ENCODE measurements at regions not wholly inside any gene's neighbourhood (a gene's known extent, or its start where the extent isn't known, plus 50 kb on each side); places are given as distances from the start of the nearest gene placed in this dataset.

DNA sequence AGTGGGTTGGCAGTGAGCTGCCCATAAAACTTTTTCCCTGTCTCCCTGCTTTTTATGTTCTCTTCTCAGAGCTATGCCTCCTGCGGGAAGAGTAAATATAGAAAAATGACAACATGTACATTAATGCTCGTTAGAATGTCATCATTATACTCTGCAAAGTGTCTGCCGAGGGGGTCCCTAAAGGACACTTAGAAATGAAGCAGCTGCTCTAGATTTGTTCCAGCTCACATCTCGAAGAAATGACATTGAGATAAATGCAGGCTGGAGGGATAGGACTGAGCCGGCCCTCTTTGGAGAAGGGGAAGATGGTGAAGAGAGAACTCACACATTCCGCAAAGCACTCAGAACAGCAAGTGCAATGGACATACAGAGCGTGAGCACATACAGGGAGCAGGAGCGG, 240.0 kb downstream of the NXPE2 start:
- SMC1A ChIA-PET (ENCODE audit: uncharacterized antibody, unreplicated experiment): no interaction called here
- Histone ChIP-seq H4K20me1 (ENCODE audit: control insufficient read depth, insufficient read depth) (no peaks in the 10 kb centered on the region), H3K79me2 (ENCODE audit: control insufficient read depth, insufficient read depth, low read length) (no peaks in the 10 kb centered on the region), H3K4me1 (ENCODE audit: control insufficient read depth, insufficient read depth, low read length) (no peaks in the 10 kb centered on the region), H3K27ac (ENCODE audit: control insufficient read depth, insufficient read depth) (no peak overlapping the region), H3K27me3 (replicated peaks in 1 of 2; ENCODE audit: control insufficient read depth in 2 of 2, insufficient read depth in 2 of 2, low read length in 1 of 2) (0 out of 4 replicates have a peak, but pooled peaks cover 0 to 2% of the 10 kb centered on the region in 2 experiments), H3K4me2 (ENCODE audit: control insufficient read depth, insufficient read depth) (no peak overlapping the region), H3K4me3 (no peak overlapping the region), H2AFZ (ENCODE audit: control insufficient read depth, low read depth, low read length) (no peak overlapping the region), H3K9me3 (replicated peaks; ENCODE audit: control insufficient read depth, insufficient read depth, low read length) (no peaks in the 10 kb centered on the region), H3K9ac (ENCODE audit: control insufficient read depth, insufficient read depth, low read length) (no peak overlapping the region), H3K36me3 (ENCODE audit: control insufficient read depth in 2 of 2, insufficient read depth in 2 of 2, low read length in 1 of 2) (no peaks in the 10 kb centered on the region)
- WGBS (ENCODE audit: insufficient coverage, insufficient replicate concordance, low lambda C conversion rate, missing lambda C conversion rate): 29% methylated on average over 7 of the region's 8 CpGs
- in situ Hi-C loops (cut with MboI) (no loop called here), intact Hi-C loops (cut with micrococcal nuclease; ENCODE audit: unreplicated experiment) (no loop called here)
- DNase-seq (ENCODE audit: low read depth, low spot score): no peak
- POLR2A ChIA-PET: no interaction called here
- TF ChIP-seq ZBED1 (IDR thresholded peaks at IDR 0.05; ENCODE audit: borderline replicate concordance) (no peak), FOXM1 (IDR thresholded peaks at IDR 0.05; ENCODE audit: low read depth, low read length) (no peak), NR2C2 (IDR thresholded peaks at IDR 0.05; ENCODE audit: borderline replicate concordance, control insufficient read depth, insufficient read length, low read depth) (no peak), SMC3 (IDR thresholded peaks at IDR 0.05; ENCODE audit: borderline replicate concordance, low read length) (no peak), NR2F1 (conservative IDR thresholded peaks at IDR 0.05) (no peak), TCF12 (IDR thresholded peaks at IDR 0.05; ENCODE audit: low read depth, low read length) (no peak), ZNF622 (IDR thresholded peaks at IDR 0.05) (no peak), ZNF384 (IDR thresholded peaks at IDR 0.05; ENCODE audit: borderline replicate concordance, low read depth, low read length) (no peak), TAF1 (IDR thresholded peaks at IDR 0.05; ENCODE audit: borderline replicate concordance, low read depth, low read length) (no peak)
- TF ChIP-seq, protein P1, sequence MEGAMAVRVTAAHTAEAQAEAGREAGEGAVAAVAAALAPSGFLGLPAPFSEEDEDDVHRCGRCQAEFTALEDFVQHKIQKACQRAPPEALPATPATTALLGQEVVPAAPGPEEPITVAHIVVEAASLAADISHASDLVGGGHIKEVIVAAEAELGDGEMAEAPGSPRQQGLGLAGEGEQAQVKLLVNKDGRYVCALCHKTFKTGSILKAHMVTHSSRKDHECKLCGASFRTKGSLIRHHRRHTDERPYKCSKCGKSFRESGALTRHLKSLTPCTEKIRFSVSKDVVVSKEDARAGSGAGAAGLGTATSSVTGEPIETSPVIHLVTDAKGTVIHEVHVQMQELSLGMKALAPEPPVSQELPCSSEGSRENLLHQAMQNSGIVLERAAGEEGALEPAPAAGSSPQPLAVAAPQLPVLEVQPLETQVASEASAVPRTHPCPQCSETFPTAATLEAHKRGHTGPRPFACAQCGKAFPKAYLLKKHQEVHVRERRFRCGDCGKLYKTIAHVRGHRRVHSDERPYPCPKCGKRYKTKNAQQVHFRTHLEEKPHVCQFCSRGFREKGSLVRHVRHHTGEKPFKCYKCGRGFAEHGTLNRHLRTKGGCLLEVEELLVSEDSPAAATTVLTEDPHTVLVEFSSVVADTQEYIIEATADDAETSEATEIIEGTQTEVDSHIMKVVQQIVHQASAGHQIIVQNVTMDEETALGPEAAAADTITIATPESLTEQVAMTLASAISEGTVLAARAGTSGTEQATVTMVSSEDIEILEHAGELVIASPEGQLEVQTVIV (IDR thresholded peaks at IDR 0.05; ENCODE audit: borderline replicate concordance, partially characterized antibody): no peak
- TF ChIP-seq, protein P2, sequence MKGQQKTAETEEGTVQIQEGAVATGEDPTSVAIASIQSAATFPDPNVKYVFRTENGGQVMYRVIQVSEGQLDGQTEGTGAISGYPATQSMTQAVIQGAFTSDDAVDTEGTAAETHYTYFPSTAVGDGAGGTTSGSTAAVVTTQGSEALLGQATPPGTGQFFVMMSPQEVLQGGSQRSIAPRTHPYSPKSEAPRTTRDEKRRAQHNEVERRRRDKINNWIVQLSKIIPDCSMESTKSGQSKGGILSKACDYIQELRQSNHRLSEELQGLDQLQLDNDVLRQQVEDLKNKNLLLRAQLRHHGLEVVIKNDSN (IDR thresholded peaks at IDR 0.05; ENCODE audit: borderline replicate concordance, extremely low read length, insufficient read depth, low read depth, low read length): no peak
- TF ChIP-seq, protein P3, sequence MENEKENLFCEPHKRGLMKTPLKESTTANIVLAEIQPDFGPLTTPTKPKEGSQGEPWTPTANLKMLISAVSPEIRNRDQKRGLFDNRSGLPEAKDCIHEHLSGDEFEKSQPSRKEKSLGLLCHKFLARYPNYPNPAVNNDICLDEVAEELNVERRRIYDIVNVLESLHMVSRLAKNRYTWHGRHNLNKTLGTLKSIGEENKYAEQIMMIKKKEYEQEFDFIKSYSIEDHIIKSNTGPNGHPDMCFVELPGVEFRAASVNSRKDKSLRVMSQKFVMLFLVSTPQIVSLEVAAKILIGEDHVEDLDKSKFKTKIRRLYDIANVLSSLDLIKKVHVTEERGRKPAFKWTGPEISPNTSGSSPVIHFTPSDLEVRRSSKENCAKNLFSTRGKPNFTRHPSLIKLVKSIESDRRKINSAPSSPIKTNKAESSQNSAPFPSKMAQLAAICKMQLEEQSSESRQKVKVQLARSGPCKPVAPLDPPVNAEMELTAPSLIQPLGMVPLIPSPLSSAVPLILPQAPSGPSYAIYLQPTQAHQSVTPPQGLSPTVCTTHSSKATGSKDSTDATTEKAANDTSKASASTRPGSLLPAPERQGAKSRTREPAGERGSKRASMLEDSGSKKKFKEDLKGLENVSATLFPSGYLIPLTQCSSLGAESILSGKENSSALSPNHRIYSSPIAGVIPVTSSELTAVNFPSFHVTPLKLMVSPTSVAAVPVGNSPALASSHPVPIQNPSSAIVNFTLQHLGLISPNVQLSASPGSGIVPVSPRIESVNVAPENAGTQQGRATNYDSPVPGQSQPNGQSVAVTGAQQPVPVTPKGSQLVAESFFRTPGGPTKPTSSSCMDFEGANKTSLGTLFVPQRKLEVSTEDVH (IDR thresholded peaks at IDR 0.05; ENCODE audit: low read depth, partially characterized antibody): no peak
- no peak for ATAC-seq
- no peak for FAIRE-seq
- BruUV-seq (replicated peaks): no TSS peak
- CTCF ChIA-PET: no interaction called here
- RAD21 ChIA-PET (ENCODE audit: unreplicated experiment): no interaction called here

All from GM12878 (cell line).